ENCODE measurements at regions not wholly inside any gene's neighbourhood (a gene's known extent, or its start where the extent isn't known, plus 50 kb on each side); places are given as distances from the start of the nearest gene placed in this dataset.
A peak's percentile ranks its signal among the peaks of the same experiment; 100 is the strongest.

GRCh38 chr5:176741561-176742211 lies 68.7 kb upstream of the UNC5A start:
- Histone ChIP-seq H3K27ac (no peak overlapping the region), H3K27me3 (peaks cover 18 to 93% (median 45%) of the 10 kb centered on the region in 3 donors), H3K4me1 (peaks cover 0 to 10% (median 8%) of the 10 kb centered on the region in 4 donors), H3K36me3 (no peaks in the 10 kb centered on the region), H3K4me3 (no peak overlapping the region), H3K9me3 (no peaks in the 10 kb centered on the region)
- intact Hi-C loops (cut with DNase I): no loop called here
- DNase-seq: peak; percentile 46
- WGBS, 2 donors: 68 to 74% methylated on average over 11 of the region's 11 CpGs
- TF ChIP-seq CTCF (IDR thresholded peaks at IDR 0.05) (no peak), POLR2AphosphoS5 (IDR thresholded peaks at IDR 0.05) (no peak), POLR2A (IDR thresholded peaks at IDR 0.05) (no peak), EP300 (IDR thresholded peaks at IDR 0.05) (no peak)

GRCh38 chr5:176742246-176743105 lies 67.9 kb upstream of the UNC5A start:
- Histone ChIP-seq H3K36me3 (no peaks in the 10 kb centered on the region), H3K4me3 (no peak overlapping the region), H3K9me3 (no peaks in the 10 kb centered on the region), H3K27me3 (peaks cover 18 to 95% (median 52%) of the 10 kb centered on the region in 3 donors), H3K27ac (no peak overlapping the region), H3K4me1 (peaks cover 0 to 10% (median 8%) of the 10 kb centered on the region in 4 donors)
- no peak for DNase-seq
- WGBS, 2 donors: 35 to 44% methylated on average over 10 of the region's 10 CpGs
- intact Hi-C loops (cut with DNase I): no loop called here
- TF ChIP-seq EP300 (IDR thresholded peaks at IDR 0.05) (no peak), CTCF (IDR thresholded peaks at IDR 0.05) (no peak), POLR2AphosphoS5 (IDR thresholded peaks at IDR 0.05) (no peak), POLR2A (IDR thresholded peaks at IDR 0.05) (no peak)

- intact Hi-C loops (cut with DNase I): no loop called here
- H3K27me3 ChIP-seq: peaks cover 18 to 96% (median 60%) of the 10 kb centered on the region in 3 donors
- H3K27ac ChIP-seq: no peak overlapping the region
- no peaks in the 10 kb centered on the region for H3K36me3 ChIP-seq
- H3K4me3 ChIP-seq: peak overlapping the region in 2 of 4 donors; percentile 2 to 31
- 3% methylated on average over 54 of the region's 54 CpGs for WGBS, 2 donors
- peaks cover 0 to 10% (median 8%) of the 10 kb centered on the region in 4 donors for H3K4me1 ChIP-seq
- DNase-seq: no peak
- TF ChIP-seq CTCF (IDR thresholded peaks at IDR 0.05) (no peak), EP300 (IDR thresholded peaks at IDR 0.05) (no peak), POLR2A (IDR thresholded peaks at IDR 0.05) (no peak), POLR2AphosphoS5 (IDR thresholded peaks at IDR 0.05) (no peak)
- H3K9me3 ChIP-seq: no peaks in the 10 kb centered on the region
Observed at GRCh38 chr5:176743136-176743861, 67.1 kb upstream of the UNC5A start.

- no peak for DNase-seq
- H3K27me3 ChIP-seq: peaks cover 18 to 98% (median 61%) of the 10 kb centered on the region in 3 donors
- no peaks in the 10 kb centered on the region for H3K36me3 ChIP-seq
- H3K4me1 ChIP-seq: peaks cover 0 to 10% (median 8%) of the 10 kb centered on the region in 4 donors
- 26 to 37% methylated on average over 25 of the region's 25 CpGs for WGBS, 2 donors
- TF ChIP-seq EP300 (IDR thresholded peaks at IDR 0.05): no peak
- TF ChIP-seq CTCF (IDR thresholded peaks at IDR 0.05): no peak
- no peak for TF ChIP-seq POLR2A (IDR thresholded peaks at IDR 0.05)
- no peak for TF ChIP-seq POLR2AphosphoS5 (IDR thresholded peaks at IDR 0.05)
- H3K27ac ChIP-seq: no peak overlapping the region
- no peaks in the 10 kb centered on the region for H3K9me3 ChIP-seq
- intact Hi-C loops (cut with DNase I): no loop called here
- peak overlapping the region in 2 of 4 donors; percentile 2 to 31 for H3K4me3 ChIP-seq
Observed at GRCh38 chr5:176743868-176744583, 66.3 kb upstream of the UNC5A start.

All from sigmoid colon (tissue), 6 donors.